Keratinocyte (primary cell): ENCODE measurements at regions not wholly inside any gene's neighbourhood (a gene's known extent, or its start where the extent isn't known, plus 50 kb on each side); places are given as distances from the start of the nearest gene placed in this dataset.

Source experiments
- DNase-seq: peaks from one replicate; pipeline ENCODE4 v3.0.0-alpha.2; 2011; ENCODE audit warnings: low read depth, missing footprints, low spot score
- FAIRE-seq: peaks from 2 replicates; lab custom pipeline; 2011; peaks lifted over from hg19 to GRCh38; lab: Jason Lieb, UNC
- H2AFZ ChIP-seq: 2 replicates; pipeline ENCODE4 v1.6.0; 2012; ENCODE audit warnings: low read length, control low read depth, inconsistent platforms; ENCODE audit not compliant: control insufficient read depth
- H3K27ac ChIP-seq: 2 replicates; pipeline ENCODE4 v1.5.1; 2011; ENCODE audit warnings: low read length; ENCODE audit not compliant: control insufficient read depth, insufficient read depth
- H3K27me3 ChIP-seq: 3 replicates; pipeline ENCODE4 v1.6.0; 2011; ENCODE audit warnings: low read length; ENCODE audit not compliant: control insufficient read depth, insufficient read depth; ENCODE audit errors: extremely low read depth
- H3K36me3 ChIP-seq, 2 experiments: 2 replicates in 1 of 2; 3 replicates in 1 of 2; pipeline ENCODE4 v1.5.1; 2011; ENCODE audit warnings: low read length in 2 of 2, mild to moderate bottlenecking in 1 of 2; ENCODE audit not compliant: control insufficient read depth in 2 of 2, insufficient read depth in 2 of 2; ENCODE audit errors: extremely low read depth in 1 of 2
- H3K4me1 ChIP-seq: 3 replicates; pipeline ENCODE4 v1.5.1; 2011; ENCODE audit warnings: low read length; ENCODE audit not compliant: control insufficient read depth, insufficient read depth; ENCODE audit errors: extremely low read depth
- H3K4me2 ChIP-seq: 3 replicates; pipeline ENCODE4 v1.6.0; 2011; ENCODE audit warnings: low read depth, low read length; ENCODE audit not compliant: control insufficient read depth, insufficient read depth; ENCODE audit errors: extremely low read depth
- H3K4me3 ChIP-seq, 3 experiments: fragments of 200-600 bp in 1 of 3; sonication (generic) in 1 of 3; 2 replicates in 2 of 3; 3 replicates in 1 of 3; pipeline ENCODE4 v1.5.1; 2011 to 2016; ENCODE audit warnings: low read length in 3 of 3, mild to moderate bottlenecking in 3 of 3, control low read depth in 2 of 3, inconsistent platforms in 1 of 3, low read depth in 1 of 3, mixed read lengths in 1 of 3, mixed run types in 1 of 3, moderate library complexity in 1 of 3; ENCODE audit not compliant: control insufficient read depth in 2 of 3, insufficient read depth in 2 of 3; ENCODE audit errors: extremely low read depth in 1 of 3
- H3K79me2 ChIP-seq: 2 replicates; pipeline ENCODE4 v1.6.0; 2012; ENCODE audit warnings: low read length; ENCODE audit not compliant: control insufficient read depth, insufficient read depth
- H3K9ac ChIP-seq: 3 replicates; pipeline ENCODE4 v1.6.0; 2011; ENCODE audit warnings: low read length; ENCODE audit not compliant: control insufficient read depth, insufficient read depth; ENCODE audit errors: extremely low read depth
- H3K9me1 ChIP-seq: 3 replicates; pipeline ENCODE4 v1.6.0; 2011; ENCODE audit warnings: low read length; ENCODE audit not compliant: control insufficient read depth, insufficient read depth; ENCODE audit errors: extremely low read depth
- H3K9me3 ChIP-seq: 2 replicates; pipeline ENCODE4 v1.5.1; 2012; ENCODE audit warnings: low read depth, low read length; ENCODE audit not compliant: control insufficient read depth
- H4K20me1 ChIP-seq: 3 replicates; pipeline ENCODE4 v1.6.0; 2011; ENCODE audit warnings: low read length; ENCODE audit not compliant: control insufficient read depth, insufficient read depth; ENCODE audit errors: extremely low read depth
- EZH2 ChIP-seq: IDR thresholded peaks from one replicate; pipeline ENCODE4 v1.6.1; 2012; ENCODE audit warnings: inconsistent platforms, mild to moderate bottlenecking, low read length, moderate library complexity
- dilution Hi-C: fragments of 300-500 bp; cut with MboI; formaldehyde crosslinking; loops from one replicate; pipeline ENCODE4 v1.7.0; 2020; ENCODE audit warnings: low sequenced_read_pairs; ENCODE audit not compliant: extremely low pct_ligation_motif_present
- TF ChIP-seq, protein P1 (sequence below), 3 experiments: IDR thresholded peaks in 1 of 3; conservative IDR thresholded peaks in 1 of 3; optimal IDR thresholded peaks in 1 of 3; 2 replicates in 2 of 3; 3 replicates in 1 of 3; pipeline versions ENCODE3 to v1.5.1; 2011; ENCODE audit warnings: low read length in 3 of 3, mild to moderate bottlenecking in 3 of 3, moderate library complexity in 2 of 3, control low read depth in 1 of 3, inconsistent platforms in 1 of 3; ENCODE audit not compliant: insufficient read depth in 2 of 3; ENCODE audit errors: extremely low read depth in 1 of 3

GRCh38 chr6:141139461-141139860, 993.3 kb upstream of the GJE1 start:
- Histone ChIP-seq H3K27me3 (no peaks in the 10 kb centered on the region), H3K9ac (no peak overlapping the region), H4K20me1 (no peaks in the 10 kb centered on the region), H3K9me3 (no peaks in the 10 kb centered on the region), H3K79me2 (no peaks in the 10 kb centered on the region), H2AFZ (no peak overlapping the region), H3K4me3 (no peak overlapping the region), H3K9me1 (no peaks in the 10 kb centered on the region), H3K36me3 (no peaks in the 10 kb centered on the region), H3K4me1 (no peaks in the 10 kb centered on the region), H3K4me2 (no peak overlapping the region), H3K27ac (no peak overlapping the region)
- no peak for DNase-seq
- TF ChIP-seq EZH2: no peak
- TF ChIP-seq, protein P1, sequence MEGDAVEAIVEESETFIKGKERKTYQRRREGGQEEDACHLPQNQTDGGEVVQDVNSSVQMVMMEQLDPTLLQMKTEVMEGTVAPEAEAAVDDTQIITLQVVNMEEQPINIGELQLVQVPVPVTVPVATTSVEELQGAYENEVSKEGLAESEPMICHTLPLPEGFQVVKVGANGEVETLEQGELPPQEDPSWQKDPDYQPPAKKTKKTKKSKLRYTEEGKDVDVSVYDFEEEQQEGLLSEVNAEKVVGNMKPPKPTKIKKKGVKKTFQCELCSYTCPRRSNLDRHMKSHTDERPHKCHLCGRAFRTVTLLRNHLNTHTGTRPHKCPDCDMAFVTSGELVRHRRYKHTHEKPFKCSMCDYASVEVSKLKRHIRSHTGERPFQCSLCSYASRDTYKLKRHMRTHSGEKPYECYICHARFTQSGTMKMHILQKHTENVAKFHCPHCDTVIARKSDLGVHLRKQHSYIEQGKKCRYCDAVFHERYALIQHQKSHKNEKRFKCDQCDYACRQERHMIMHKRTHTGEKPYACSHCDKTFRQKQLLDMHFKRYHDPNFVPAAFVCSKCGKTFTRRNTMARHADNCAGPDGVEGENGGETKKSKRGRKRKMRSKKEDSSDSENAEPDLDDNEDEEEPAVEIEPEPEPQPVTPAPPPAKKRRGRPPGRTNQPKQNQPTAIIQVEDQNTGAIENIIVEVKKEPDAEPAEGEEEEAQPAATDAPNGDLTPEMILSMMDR (optimal IDR thresholded peaks at IDR 0.05 in 1 of 3, IDR thresholded peaks at IDR 0.05 in 1 of 3, conservative IDR thresholded peaks at IDR 0.05 in 1 of 3; ENCODE audit: extremely low read depth in 1 of 3, insufficient read depth in 2 of 3, low read length in 3 of 3): no peak
- FAIRE-seq: no peak
- dilution Hi-C loops: no loop called here

- H3K27ac ChIP-seq: no peak overlapping the region
- H3K36me3 ChIP-seq: no peaks in the 10 kb centered on the region
- FAIRE-seq (no peak), DNase-seq (no peak)
- H3K4me1 ChIP-seq: no peaks in the 10 kb centered on the region
- H4K20me1 ChIP-seq: no peaks in the 10 kb centered on the region
- dilution Hi-C loops: no loop called here
- TF ChIP-seq, protein P1 (optimal IDR thresholded peaks at IDR 0.05 in 1 of 3, IDR thresholded peaks at IDR 0.05 in 1 of 3, conservative IDR thresholded peaks at IDR 0.05 in 1 of 3; ENCODE audit: extremely low read depth in 1 of 3, insufficient read depth in 2 of 3, low read length in 3 of 3): no peak
- TF ChIP-seq EZH2: no peak
- no peaks in the 10 kb centered on the region for H3K27me3 ChIP-seq
- H2AFZ ChIP-seq: no peak overlapping the region
- H3K9me3 ChIP-seq: no peaks in the 10 kb centered on the region
- no peak overlapping the region for H3K9ac ChIP-seq
- H3K4me2 ChIP-seq: no peak overlapping the region
- H3K4me3 ChIP-seq: no peak overlapping the region
- H3K79me2 ChIP-seq: no peaks in the 10 kb centered on the region
- no peaks in the 10 kb centered on the region for H3K9me1 ChIP-seq
These were observed 998.0 kb upstream of the GJE1 start for GRCh38 chr6:141134723-141135122.
